Vagina (tissue), 2 donors: ENCODE measurements at regions not wholly inside any gene's neighbourhood (a gene's known extent, or its start where the extent isn't known, plus 50 kb on each side); places are given as distances from the start of the nearest gene placed in this dataset.

ENCODE experiments used
- POLR2AphosphoS5 ChIP-seq, 2 donors: sonication (generic); formaldehyde crosslinking; IDR thresholded peaks; one replicate each; pipeline ENCODE4 v1.9.0; 2017; ENCODE audit warnings: antibody characterized with exemption in 2 of 2, mild to moderate bottlenecking in 2 of 2, low read depth in 1 of 2; ENCODE audit not compliant: insufficient read depth in 1 of 2
- TF ChIP-seq, protein P1 (sequence below), 3 experiments: fragments of 450-650 bp in 2 of 3; fragments of 200-600 bp in 1 of 3; sonication (generic) in 1 of 3; IDR thresholded peaks; one replicate each; pipeline ENCODE4 v1.5.1; 2017 to 2019; ENCODE audit warnings: antibody characterized with exemption in 3 of 3, mild to moderate bottlenecking in 2 of 3, moderate library complexity in 2 of 3

DNA sequence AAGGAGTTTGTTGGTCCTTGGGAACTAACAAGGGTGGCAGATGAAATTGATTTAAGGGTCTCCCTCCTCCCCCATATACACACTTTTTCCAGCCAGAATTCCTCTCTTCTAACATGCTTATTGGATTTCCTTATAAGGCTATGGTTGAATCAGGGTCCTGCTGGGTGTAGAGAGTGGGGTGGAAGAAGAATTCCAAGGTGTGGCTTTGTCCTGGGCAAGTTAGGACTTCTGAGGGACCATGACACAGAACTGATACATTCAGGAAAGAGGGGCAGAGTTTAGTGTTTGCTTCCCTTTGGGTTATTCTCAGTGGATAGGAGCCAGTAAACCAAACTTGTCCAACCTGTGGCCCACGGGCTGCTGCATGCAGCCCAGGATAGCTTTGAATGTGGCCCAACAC lies 116.5 kb downstream of the SNX18 start:
- TF ChIP-seq, protein P1, sequence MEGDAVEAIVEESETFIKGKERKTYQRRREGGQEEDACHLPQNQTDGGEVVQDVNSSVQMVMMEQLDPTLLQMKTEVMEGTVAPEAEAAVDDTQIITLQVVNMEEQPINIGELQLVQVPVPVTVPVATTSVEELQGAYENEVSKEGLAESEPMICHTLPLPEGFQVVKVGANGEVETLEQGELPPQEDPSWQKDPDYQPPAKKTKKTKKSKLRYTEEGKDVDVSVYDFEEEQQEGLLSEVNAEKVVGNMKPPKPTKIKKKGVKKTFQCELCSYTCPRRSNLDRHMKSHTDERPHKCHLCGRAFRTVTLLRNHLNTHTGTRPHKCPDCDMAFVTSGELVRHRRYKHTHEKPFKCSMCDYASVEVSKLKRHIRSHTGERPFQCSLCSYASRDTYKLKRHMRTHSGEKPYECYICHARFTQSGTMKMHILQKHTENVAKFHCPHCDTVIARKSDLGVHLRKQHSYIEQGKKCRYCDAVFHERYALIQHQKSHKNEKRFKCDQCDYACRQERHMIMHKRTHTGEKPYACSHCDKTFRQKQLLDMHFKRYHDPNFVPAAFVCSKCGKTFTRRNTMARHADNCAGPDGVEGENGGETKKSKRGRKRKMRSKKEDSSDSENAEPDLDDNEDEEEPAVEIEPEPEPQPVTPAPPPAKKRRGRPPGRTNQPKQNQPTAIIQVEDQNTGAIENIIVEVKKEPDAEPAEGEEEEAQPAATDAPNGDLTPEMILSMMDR (IDR thresholded peaks at IDR 0.05): no peak
- TF ChIP-seq POLR2AphosphoS5 (IDR thresholded peaks at IDR 0.05; ENCODE audit: insufficient read depth in 1 of 2, low read depth in 1 of 2): no peak
